Femur (tissue), 1 donor: ENCODE measurements at regions not wholly inside any gene's neighbourhood (a gene's known extent, or its start where the extent isn't known, plus 50 kb on each side); places are given as distances from the start of the nearest gene placed in this dataset.
"Not testable (repeated sequence)": the region's sequence is repeated elsewhere in the genome, so short reads cannot be mapped to it uniquely, and the experiment has no call there.

Experiments used
- DNase-seq: peaks from one replicate; pipeline ENCODE4 v3.0.0-alpha.2; 2017

DNA sequence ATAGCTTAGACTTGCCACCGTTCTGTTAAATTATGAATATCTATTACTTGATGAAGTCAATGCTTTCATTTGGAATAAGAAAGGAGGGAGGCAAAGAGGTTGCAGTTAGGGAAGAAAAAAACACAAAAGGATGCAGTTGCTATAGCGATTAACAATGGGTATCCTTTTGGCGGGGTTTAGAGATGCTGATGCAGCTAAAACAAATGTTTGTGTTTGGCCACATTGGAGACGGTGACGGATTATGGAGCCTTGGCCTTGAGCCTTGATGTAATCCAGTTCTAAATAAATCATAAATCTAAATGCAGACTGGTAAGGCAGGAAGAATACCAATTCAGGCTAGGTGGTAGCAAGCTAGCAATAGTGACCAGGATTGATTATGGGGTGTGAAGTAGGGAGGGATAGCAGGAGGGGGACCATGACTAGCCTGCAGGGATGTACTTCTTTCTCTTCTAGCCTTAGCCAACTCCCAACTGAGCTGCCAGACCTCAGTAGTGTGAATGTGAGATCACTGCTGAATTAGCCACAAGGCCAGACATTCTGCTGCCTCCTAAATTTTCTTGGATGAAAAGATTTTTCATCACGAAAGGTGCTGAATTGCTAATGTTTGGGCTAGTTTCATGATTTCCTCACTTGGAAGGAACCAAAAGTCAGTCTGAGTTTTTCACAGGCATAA, 160.3 kb downstream of the TLR4 start:
- no peak for DNase-seq

DNA sequence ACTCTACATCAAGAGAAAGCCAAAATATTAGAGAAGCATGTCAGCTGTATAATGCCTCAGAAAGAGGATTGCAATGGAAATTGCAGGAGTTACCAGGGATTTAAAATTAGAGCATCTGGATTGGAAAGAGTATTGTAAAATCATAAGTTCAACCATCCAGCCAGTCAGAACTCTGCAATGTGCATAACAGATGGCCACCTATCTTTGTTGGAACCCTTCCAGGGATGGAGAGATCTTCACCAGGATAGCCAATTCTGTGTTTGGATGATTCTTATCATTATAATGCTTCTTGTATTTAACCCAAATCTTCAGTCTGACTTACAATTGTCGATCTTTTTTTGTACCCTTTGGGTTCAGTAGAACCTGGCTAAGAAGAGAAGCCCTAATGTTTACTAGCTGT, 164.4 kb downstream of the TLR4 start:
- no peak for DNase-seq

DNA sequence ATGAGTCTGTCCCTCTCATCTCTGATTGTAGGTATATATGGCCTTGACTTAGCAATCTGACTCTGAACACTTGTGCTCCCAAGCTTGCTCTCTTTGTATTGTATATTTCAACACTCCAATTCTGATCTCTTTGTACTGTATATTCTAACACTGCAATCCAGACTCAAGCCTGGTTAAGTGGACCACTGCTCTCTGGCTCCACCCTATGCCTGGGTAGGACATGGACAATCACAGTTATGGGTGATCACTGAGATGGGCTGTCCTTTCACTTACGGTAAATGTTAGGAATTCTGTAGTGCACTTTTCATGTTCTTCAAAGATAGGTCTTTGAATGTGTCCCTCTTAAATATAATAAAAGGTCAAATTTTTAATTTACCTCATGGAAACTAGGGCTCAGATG, 165.1 kb downstream of the TLR4 start:
- DNase-seq, result no peak

DNA sequence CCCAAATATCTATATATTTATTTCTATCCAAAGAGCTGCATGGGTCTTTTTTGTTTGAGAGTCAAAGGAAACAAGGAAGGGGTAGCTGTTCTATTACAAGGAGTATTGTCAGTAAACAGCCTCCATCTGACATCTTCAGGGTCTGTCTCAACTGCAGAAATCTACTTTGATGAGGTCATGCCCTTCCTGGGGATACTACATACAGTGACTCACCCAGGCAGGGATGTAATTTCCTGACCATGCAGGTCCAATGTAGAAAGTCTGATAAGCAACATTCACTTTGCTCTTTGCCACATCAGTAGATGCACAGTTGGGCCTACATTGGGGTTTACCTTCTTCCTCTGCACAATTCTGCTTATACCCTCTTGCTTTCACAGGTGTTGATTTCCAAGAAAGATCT, 165.5 kb downstream of the TLR4 start:
- no peak for DNase-seq

DNA sequence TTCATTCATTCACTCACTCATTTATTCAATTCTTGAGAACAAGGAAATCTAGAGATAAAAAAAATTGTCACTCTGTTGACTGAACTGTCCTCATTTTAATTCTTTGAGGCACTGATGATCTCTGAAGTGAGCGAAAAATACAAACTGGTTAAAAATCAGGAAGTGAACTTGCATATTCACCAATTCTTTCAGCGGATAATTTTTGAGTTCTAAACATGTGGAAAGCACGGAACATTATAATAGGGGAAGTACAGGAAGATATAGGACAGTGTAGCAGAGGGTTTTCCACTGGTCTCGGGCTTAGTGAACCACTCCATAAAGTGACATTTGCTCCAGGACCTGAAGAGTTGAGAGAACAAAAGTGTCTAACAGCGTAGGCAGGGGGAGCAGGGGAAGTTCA, 169.5 kb downstream of the TLR4 start:
- no peak for DNase-seq

DNA sequence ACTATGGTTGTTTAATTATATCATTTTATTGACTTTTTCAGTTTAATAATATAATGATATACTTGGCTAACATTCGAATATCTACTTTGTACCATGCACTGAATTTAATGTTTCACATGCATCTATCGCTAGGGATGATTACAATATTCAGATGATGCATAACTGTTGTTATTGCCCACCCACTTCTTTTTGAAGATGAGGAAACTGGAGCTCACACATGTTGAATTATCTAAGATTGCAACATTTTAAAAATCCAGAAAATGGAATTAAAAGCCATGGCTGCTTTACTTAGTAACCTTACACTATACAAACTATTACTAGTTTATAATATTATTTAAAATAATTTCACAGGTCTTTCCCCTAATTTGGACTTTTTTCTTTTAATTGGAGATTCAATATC, 171.7 kb downstream of the TLR4 start:
- no peak for DNase-seq

DNA sequence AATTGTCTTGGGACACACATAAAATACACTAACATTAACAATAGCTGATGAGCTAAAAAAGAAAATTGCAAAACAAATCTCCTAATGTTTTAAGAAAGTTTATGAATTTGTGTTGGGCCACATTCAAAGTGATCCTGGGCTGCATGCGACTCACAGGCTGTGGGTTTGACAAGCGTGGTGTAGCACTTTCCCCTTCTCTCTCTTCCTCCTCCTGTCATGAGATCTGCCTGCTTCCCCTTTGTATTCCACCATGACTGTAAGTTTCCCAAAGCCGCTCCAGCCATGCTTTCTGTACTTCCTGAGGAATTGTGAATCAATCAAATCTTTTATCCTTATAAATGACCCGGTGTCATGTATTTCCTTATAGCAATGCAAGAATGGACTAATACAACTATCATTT, 178.0 kb downstream of the TLR4 start:
- no peak for DNase-seq

DNA sequence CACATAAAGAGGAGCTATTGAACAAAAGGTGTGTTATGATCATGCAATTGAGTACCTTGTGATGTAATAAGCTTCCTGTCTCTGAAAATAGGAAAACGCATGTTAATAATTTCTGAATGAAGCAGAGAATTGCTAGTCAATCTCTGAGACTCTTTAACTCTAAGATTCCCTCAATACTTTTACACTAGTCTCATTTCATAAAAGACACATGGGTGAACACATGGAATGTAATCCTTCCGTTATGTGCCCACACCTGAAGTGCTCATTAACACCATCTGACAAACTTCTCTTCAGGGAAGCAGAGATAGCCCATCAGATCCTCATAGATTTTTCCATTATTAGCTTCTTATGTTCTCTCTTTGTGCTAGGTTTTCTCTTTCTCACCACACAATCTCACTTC, 182.4 kb downstream of the TLR4 start:
- DNase-seq, result no peak

DNA sequence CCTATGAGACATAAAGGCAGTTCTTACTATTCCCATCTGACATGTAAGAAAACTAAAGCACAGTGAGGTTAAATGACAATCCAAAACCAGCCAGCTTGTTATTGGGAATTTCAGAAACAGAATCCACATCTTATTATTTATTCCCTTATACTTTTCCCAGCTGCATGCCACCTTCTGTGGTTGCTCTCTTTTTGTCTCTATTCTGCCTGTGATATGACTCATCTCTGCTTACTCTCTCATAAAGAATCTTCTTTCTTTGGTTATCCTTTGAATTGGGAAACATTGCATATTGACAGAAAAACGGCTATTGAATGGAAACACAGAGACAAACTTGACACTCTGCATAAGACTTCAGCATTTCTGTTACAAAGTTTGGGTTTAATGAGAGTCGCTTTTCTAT, 183.2 kb downstream of the TLR4 start:
- no peak for DNase-seq

DNA sequence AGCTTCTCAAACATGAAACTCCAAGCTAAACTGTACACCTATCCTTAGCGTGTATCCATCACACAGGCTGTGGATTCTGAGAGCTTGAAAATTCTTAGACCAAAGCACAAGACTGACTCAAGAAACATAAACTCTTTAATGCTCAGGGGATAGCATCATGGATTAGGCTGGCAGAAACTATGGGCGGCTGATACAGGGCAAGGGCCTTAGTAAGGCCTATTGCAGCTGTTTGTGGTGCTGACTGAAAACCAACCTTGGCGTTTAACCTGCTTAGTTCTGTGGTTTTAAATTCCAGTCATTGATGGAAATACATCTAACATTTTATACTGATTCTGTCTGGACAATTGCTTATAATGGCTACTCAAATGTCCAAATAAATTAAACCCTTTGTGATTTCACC, 183.7 kb downstream of the TLR4 start:
- DNase-seq, result no peak

DNA sequence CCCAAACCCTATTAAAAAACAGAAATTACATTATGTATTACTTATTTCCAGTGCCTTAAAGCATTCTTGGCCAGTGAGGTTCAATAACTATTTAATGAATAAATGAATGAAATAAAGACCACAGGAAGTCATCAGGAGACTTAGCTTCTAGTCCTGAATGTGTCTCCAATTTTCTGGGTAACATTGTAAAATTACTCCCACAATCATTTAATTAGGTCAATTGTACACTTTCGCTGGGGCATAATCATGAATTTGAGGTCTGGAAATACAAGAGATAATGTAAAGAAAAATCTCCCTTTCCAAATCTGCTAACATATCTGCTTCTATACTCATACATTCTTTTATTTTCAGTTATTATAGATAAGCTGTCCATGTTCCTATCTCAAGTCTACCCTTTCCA, 199.2 kb downstream of the TLR4 start:
- no peak for DNase-seq

DNA sequence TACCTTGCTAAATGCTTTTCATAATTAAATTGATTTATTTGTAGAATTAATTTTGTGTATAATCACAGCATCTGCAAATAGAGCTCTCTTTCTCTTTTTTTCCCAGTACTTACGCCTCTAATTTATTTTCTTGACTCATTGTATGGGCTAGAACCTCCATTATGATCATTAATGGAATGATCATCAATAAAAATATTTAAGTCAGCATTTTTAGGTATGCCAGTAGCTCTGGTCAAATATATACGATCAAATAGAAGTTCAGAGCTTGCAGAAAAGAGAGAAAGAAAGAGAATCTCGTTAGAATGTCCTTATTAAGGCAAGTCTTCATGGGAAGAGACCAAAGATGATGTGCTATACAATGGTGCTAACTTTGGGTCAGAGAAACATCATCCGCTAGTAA, 202.6 kb downstream of the TLR4 start:
- DNase-seq, result no peak

DNA sequence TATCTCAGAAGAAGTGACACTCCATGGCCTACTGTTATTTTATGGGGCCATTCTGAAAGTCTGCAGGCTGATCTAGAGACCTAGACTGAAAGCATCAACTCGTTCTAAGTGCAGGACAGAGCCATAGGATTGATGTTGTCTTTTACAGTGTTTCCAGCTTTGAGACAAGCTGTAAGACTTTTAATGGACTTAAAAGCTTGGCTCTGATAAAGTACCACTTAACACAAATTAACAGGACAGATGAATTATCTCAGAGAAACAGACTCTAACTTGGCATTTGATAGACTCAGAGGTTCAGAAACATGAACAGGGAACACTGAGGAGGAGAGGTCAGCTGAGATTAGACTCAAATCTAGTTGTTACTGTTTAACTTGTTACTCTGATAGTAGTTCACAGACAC, 203.2 kb downstream of the TLR4 start:
- DNase-seq, result no peak

DNA sequence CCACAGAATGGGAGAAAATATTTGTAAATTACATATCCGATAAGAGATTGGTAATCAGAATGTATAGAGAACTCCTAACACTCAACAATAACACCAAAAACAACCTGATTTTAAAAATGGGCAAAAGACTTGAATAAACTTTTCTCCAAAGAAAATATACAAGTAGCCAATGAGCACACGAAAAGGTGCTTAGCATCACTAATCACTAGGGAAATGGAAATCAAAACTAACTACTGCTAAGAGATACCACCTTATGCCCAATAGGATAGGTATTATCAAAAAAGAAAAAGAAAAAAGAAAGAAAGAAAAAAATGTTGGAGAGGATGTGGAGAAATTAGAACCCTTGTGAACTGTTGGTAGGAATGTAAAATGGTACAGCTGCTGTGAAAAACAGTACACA, 212.1 kb downstream of the TLR4 start:
- DNase-seq, result no peak

DNA sequence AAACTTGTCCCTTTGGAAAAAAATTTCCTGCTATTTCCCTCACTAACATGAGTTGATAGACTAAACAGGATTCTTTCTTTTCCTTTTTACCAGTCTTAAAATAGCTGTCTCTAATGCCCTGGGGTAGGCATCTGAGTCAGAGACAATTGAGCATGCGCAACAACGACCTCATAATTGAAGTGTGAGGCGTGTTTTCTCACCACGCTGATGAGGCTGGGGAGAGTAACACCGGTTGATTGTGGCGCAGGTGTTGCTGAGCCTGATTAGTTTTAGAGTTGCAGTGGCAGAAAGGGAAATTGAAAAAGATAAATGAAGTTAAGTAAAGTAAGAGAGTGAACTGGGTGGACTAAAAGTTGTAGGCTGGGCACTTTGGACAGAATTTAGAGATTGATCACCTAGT, 213.7 kb downstream of the TLR4 start:
- DNase-seq, result no peak

DNA sequence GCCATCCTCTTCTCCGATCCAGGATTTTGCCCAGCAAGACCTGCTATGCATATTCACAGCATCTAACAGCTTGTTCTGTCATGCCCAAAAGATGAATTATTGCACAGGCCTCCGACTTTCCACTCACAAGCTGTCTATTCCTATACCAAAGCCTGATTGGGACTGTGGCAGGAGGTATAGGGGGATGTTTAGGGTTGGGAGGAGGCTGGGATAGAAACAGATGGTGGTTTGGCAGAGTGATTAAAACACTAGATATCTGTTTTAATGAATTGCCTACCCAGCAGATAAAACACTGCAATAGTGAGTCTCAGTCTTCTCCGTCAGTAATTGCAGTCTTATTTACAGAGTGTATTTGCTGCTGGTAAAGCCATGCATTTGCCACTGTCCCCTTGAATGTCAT, 215.3 kb downstream of the TLR4 start:
- no peak for DNase-seq

DNA sequence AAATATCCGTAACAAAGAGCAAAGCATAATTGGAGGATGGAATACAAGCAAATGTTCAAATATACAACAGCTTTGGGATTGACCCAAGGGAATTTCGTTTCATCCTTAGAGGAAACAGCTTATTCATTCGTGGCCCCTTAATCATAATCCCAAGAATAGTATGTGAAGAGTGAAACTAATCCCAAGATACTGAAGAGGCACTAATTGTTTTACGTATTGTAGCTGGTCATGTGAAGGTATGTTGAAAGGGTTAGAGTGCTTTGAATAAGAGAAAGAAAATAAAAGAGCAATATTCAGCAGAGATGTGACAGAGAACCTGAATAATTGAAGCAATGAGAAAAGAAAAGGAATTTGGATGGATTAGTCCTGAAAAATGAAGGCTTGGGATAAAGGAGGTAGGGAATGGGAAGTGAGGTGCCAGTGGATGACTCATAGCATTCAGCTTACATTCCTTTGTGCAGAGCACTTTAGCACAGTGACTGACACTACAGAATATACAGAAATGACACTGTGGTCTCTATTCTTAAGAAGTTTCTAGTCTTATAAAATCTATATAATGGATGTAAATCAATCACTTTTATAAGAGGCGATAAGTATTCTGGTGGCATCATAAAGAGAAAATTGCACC, 221.9 kb downstream of the TLR4 start:
- DNase-seq, result no peak

DNA sequence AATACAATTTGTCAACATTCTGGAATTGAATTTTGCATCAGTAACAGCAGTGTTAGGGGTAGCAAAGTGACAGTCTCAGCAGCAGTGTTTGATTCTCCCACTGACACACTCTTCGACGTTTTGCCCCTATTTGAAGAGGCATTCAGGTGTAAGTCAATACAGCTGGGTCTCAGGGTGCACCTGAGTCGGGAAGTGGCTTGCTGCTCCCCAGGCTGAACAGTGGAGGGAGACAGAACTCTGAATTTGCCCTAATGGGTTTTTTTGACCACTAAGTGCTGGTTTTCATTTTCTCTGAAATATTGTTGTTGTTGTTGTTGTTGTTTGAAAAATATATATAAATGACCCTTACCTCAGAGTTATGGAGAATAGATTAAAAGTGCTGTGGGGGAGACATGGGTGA, 223.2 kb downstream of the TLR4 start:
- DNase-seq, result no peak

DNA sequence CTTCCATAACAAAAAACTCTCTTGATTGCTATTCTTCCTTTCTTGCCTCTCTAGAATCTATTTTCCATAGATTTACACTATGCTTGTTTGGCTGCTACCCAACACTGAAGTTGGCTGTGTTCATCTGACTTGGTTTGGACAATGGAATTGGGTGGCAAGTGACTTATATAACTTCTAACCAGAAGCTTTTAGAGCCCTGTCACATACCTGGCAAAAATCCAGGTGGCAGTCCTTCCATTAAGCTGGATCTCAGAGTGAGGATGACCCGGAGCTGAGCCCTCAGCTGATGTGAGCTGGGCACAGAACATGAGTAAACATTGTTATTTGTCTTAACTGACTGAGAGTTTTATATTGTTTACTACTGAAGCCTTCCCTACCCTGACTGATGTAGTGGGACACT, 225.7 kb downstream of the TLR4 start:
- no peak for DNase-seq

DNA sequence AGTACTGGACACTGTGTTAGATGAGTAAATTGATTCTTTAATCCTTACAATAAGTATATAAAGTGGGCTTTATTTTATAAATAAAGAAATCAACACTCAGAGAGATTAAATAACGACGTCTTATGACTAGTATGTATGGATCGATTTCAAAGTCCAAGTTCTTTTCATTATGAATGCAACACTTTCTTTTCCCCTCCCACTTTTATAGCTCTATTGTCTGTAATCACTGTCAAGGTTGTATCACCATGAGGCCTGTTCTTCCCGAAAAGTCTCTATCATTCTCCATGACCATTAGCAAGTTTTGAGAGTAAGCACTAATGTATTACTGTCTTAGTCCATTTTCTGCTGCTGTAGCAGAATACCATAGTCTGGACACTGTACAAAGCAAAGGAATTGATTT, 228.4 kb downstream of the TLR4 start:
- DNase-seq, result no peak

DNA sequence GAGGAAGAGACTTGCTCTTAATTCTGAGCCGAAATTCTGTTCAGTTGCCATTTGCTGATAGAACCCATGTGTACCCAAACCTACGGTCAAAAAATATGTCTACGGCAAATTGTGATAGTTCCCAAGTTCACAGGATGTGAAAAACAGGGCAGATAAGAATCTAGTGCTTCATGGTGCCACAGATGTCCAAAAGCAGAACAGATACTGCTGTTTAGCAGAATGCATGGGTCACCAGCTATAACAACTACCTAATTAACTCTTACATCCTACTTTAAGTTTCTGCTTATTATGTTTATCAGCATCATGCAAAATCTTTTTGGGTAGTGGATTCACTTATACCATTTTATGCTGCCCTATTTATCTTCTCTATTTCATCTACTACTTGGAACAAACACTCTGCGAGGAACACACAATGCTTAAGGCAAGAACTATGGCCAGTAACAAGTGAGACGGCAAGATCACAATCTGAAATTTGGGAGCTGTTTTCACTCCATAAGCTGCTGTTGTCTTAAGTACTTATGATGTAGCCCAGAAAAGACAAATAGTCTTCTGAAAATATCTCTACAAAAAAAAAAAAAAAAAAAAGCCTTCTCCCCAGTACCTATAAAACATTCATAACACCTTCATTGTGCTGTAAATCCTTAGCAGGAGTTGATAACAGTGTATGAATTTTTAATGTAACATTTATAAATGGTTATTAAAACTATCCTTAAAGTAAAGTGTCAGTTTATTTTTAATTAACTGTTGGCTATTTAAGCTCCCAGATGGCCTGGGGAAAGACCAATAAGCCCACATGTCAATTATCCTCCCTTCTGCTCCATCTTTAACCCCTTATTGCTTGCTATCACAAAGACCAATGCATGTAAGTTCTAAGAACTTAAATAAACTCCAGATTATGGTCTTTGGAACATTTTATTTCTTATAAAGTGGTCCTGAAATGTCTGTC, 232.3 kb downstream of the TLR4 start:
- no peak for DNase-seq

DNA sequence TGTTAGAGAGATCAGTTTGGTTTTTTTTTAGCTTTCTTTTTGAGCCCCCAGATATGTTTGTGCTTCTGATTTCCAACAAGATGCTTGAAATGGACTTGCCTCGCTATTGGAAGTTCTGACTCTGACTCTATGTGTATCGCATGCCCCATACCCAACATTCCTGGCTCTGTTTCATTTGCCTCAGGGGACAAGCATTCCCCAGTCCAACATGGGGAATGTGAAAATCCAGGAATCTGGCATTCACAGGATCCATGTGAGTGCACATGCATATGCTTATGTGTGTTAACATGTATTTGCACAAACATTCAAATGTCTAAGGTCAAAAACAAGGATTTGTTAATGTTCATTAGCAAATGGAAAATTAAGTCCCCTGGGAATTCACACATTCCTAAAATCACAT, 233.9 kb downstream of the TLR4 start:
- no peak for DNase-seq

DNA sequence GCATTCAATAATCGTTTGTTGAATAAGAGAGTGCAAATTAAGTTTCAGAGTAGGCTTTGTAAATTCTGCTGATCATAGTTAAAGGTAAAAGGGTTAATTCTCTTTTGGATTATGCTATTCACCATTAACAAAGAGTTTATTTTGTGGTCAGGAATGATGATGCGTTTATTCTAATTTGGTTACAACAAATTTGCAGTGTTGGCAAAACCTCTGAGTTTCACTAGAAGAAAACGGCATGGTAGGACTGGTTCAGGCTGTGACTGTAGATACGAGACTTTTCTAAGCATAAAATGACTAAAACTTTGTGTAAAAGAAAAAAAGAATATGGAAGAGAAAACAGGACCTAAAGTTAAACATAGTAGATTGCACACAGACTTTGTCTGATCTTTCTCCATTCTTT, 234.7 kb downstream of the TLR4 start:
- DNase-seq, result no peak

DNA sequence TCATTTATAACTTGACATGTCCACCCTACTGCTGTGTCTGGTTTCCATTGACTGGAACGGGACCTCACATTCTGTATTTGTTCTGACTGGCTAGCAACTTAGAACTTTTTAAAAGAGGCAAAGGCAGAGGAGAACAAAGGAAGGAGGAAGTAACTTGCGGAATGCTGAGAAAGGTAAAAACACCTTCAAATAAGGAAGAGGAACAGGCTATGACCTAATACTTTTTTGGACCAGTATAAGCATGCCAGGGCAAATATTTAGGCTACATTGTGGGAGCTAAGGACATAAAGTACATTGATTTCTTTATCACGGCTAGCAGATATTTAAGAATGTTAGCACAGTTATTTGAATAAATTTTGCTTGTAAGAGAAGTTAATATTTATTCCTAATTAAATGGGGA, 240.5 kb downstream of the TLR4 start:
- not testable (repeated sequence) for DNase-seq
